B cell (primary cell): ENCODE measurements at regions not wholly inside any gene's neighbourhood (a gene's known extent, or its start where the extent isn't known, plus 50 kb on each side); places are given as distances from the start of the nearest gene placed in this dataset.

Experiments
- ATAC-seq: fragments of 200-7000 bp; cut with Tn5 transposase; one replicate; pipeline ENCODE4 v1.10.0; 2021; ENCODE audit warnings: low read depth, mild to moderate bottlenecking, moderate number of reproducible peaks, moderate library complexity
- CTCF ChIA-PET: fragments of 350-600 bp; sonication (Branson Sonifier 250); formaldehyde crosslinking; loops from one replicate; lab custom pipeline; 2021; ENCODE audit warnings: antibody characterized with exemption, inconsistent platforms; lab: Charles Lee
- POLR2A ChIA-PET: fragments of 350-600 bp; sonication (Branson Sonifier 250); formaldehyde crosslinking; loops from one replicate; lab custom pipeline; 2021; ENCODE audit warnings: antibody characterized with exemption; lab: Charles Lee
- DNase-seq: peaks from one replicate; pipeline ENCODE4 v3.0.0; 2013
- H2AFZ ChIP-seq: 2 replicates; pipeline ENCODE4 v1.6.1; 2012; ENCODE audit warnings: mild to moderate bottlenecking, low read depth, low read length; ENCODE audit not compliant: insufficient read depth, poor library complexity, severe bottlenecking
- H3K27ac ChIP-seq, 2 donors: 1 replicate in 1 of 2; 2 replicates in 1 of 2; pipeline ENCODE4 v1.5.1; 2012 to 2013; ENCODE audit warnings: low read length in 2 of 2, mild to moderate bottlenecking in 2 of 2, moderate library complexity in 1 of 2
- H3K27me3 ChIP-seq, 4 experiments: fragments of 200-600 bp in 1 of 4; sonication (generic) in 1 of 4; replicated peaks in 1 of 4; 1 replicate in 2 of 4; 2 replicates in 2 of 4; pipeline versions ENCODE4 v1.6.1 to v1.7.0; 2013 to 2016; ENCODE audit warnings: low read length in 3 of 4, mild to moderate bottlenecking in 2 of 4, mixed read lengths in 1 of 4, moderate library complexity in 1 of 4; ENCODE audit not compliant: insufficient read depth in 4 of 4, control insufficient read depth in 3 of 4; ENCODE audit errors: control extremely low read depth in 1 of 4
- H3K36me3 ChIP-seq, 2 experiments: replicated peaks in 1 of 2; 1 replicate in 1 of 2; 2 replicates in 1 of 2; pipeline versions ENCODE4 v1.6.1 to v1.7.1; 2013; ENCODE audit warnings: low read length in 1 of 2; ENCODE audit not compliant: insufficient read depth in 2 of 2, control insufficient read depth in 1 of 2; ENCODE audit errors: control extremely low read depth in 1 of 2, extremely low read depth in 1 of 2
- H3K4me1 ChIP-seq, 2 donors: fragments of 200-600 bp in 1 of 2; sonication (generic) in 1 of 2; 1 replicate in 1 of 2; 2 replicates in 1 of 2; pipeline versions ENCODE4 v1.5.1 to v1.6.1; 2013 to 2017; ENCODE audit warnings: low read length in 2 of 2; ENCODE audit not compliant: control insufficient read depth in 2 of 2, insufficient read depth in 2 of 2
- H3K4me2 ChIP-seq: replicated peaks from 2 replicates; pipeline ENCODE3; 2012; ENCODE audit warnings: mild to moderate bottlenecking, low read depth, low read length; ENCODE audit not compliant: poor library complexity, severe bottlenecking
- H3K4me3 ChIP-seq, 5 experiments: fragments of 200-600 bp in 1 of 5; sonication (generic) in 1 of 5; 1 replicate in 3 of 5; 2 replicates in 2 of 5; pipeline versions ENCODE4 v1.5.1 to v1.7.0; 2011 to 2016; ENCODE audit warnings: low read length in 4 of 5, mild to moderate bottlenecking in 4 of 5, low read depth in 2 of 5, control low read depth in 1 of 5, moderate library complexity in 1 of 5; ENCODE audit not compliant: insufficient read depth in 1 of 5; ENCODE audit errors: control extremely low read depth in 1 of 5, extremely low read depth in 1 of 5
- H3K79me2 ChIP-seq: fragments of 200-600 bp; sonication (generic); one replicate; pipeline ENCODE4 v1.6.0; 2016; ENCODE audit warnings: low read length; ENCODE audit not compliant: control insufficient read depth, insufficient read depth
- H3K9ac ChIP-seq: fragments of 200-600 bp; sonication (generic); 2 replicates; pipeline ENCODE4 v1.6.1; 2017; ENCODE audit warnings: mild to moderate bottlenecking, low read length, moderate library complexity
- H3K9me3 ChIP-seq, 3 donors: one replicate each; pipeline versions ENCODE4 v1.6.1 to v1.7.1; 2013; ENCODE audit warnings: low read length in 2 of 3; ENCODE audit not compliant: control insufficient read depth in 2 of 3, insufficient read depth in 1 of 3; ENCODE audit errors: control extremely low read depth in 1 of 3
- H4K20me1 ChIP-seq: 2 replicates; pipeline ENCODE4 v1.6.0; 2012; ENCODE audit warnings: mild to moderate bottlenecking, low read length; ENCODE audit not compliant: insufficient read depth, control insufficient read depth, poor library complexity, severe bottlenecking
- H3K27ac Mint-ChIP-seq: one replicate; pipeline ENCODE4 v1.8.0; 2021; ENCODE audit warnings: mixed read lengths
- H3K27me3 Mint-ChIP-seq: one replicate; pipeline ENCODE4 v1.8.0; 2021; ENCODE audit warnings: mixed read lengths
- H3K4me1 Mint-ChIP-seq: one replicate; pipeline ENCODE4 v1.8.0; 2021; ENCODE audit warnings: mixed read lengths
- H3K4me3 Mint-ChIP-seq: one replicate; pipeline ENCODE4 v1.8.0; 2021; ENCODE audit warnings: mixed read lengths
- H3K9me3 Mint-ChIP-seq: one replicate; pipeline ENCODE4 v1.8.0; 2022; ENCODE audit warnings: mixed read lengths; ENCODE audit not compliant: insufficient read depth
- CTCF ChIP-seq: fragments of 200-600 bp; IDR thresholded peaks from one replicate; pipeline ENCODE4 v1.8.0; 2022; ENCODE audit warnings: antibody characterized with exemption, mild to moderate bottlenecking
- EZH2 ChIP-seq: IDR thresholded peaks from 2 replicates; pipeline ENCODE4 v1.6.1; 2012; ENCODE audit warnings: borderline replicate concordance, low read depth, mild to moderate bottlenecking, moderate library complexity, low read length; ENCODE audit not compliant: insufficient read depth, poor library complexity, severe bottlenecking
- WGBS: methylation state at CpG from one replicate; pipeline ENCODE4 v1.1.5; 2013; ENCODE audit warnings: missing lambda C conversion rate; ENCODE audit not compliant: insufficient coverage; 5-methylcytosine and 5-hydroxymethylcytosine counted together
- intact Hi-C: fragments of 100-400 bp; cut with micrococcal nuclease; formaldehyde crosslinking; loops from one replicate; pipeline ENCODE4 v1.10.0; 2022

DNA sequence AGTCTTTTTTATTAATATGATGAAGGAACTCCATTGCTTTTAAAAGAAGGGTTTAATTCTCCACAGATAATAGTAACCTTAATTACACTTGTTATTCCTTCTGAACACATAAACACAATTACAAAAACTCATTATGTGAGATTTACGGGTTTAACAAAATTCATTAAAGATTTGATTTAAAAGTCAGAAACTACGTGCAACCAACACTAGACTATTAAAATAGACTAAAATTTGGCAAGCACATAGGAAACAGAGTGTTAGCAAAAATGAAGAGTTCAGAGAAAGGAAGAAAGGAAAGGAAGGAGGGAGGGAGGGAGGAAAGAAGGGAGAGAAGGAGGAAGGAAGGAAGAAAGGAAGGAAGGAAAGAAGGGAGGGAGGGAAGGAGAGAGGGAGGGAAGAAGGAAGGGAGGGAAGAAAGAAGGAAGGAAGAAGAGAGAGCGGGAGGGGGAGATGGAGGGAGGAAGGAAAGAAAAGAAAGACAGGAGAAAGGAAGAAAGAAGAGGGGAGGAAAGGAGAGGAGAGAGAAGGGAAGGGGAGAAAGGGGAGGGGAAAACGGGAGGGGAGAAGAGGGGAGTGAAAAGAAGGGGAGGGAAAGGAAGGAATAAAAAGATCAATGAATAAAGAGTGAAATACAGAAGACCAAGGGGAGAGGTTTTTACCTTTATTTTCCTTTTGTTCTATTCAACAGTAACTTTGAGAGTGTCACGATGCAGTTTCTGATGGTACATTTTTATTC, 123.4 kb upstream of the LYPLAL1 start:
- H3K4me3 ChIP-seq = no peak overlapping the region
- H3K9ac ChIP-seq = no peak overlapping the region

DNA sequence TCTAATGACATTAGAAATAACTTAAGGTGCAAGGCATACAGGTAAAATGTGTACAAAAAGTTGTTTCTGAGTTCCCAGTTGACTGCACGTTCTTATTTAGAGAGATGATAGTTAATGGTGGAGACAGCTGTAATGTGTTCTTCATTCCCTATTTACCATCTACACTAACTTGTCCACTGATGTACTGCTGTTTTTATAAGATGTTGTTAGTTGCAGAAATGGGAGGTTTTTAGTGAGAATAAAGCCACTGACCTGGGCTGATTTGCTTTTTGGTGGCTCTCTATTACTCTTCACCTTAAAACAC, 122.9 kb upstream of the LYPLAL1 start:
- Mint-ChIP-seq H3K27ac (no peak overlapping the region), H3K4me1 (no peaks in the 10 kb centered on the region), H3K27me3 (no peaks in the 10 kb centered on the region), H3K4me3 (no peak overlapping the region), H3K9me3 (no peaks in the 10 kb centered on the region)
- no peak overlapping the region for H2AFZ ChIP-seq
- H4K20me1 ChIP-seq = no peaks in the 10 kb centered on the region
- H3K27ac ChIP-seq = no peak overlapping the region
- TF ChIP-seq EZH2 = no peak
- no peak for TF ChIP-seq CTCF
- no peaks in the 10 kb centered on the region for H3K79me2 ChIP-seq
- intact Hi-C loops = no loop called here
- no peak overlapping the region for H3K4me3 ChIP-seq
- POLR2A ChIA-PET = no interaction called here
- no peak overlapping the region for H3K4me2 ChIP-seq
- ATAC-seq (no peak), DNase-seq (no peak)
- no peaks in the 10 kb centered on the region for H3K36me3 ChIP-seq
- WGBS = no CpG with 5 or more reads among the region's 1 CpG
- no peaks in the 10 kb centered on the region for H3K4me1 ChIP-seq
- H3K9ac ChIP-seq = no peak overlapping the region
- no peaks in the 10 kb centered on the region for H3K27me3 ChIP-seq
- CTCF ChIA-PET = no interaction called here
- H3K9me3 ChIP-seq = no peaks in the 10 kb centered on the region

More for the DNA sequence above, 123.4 kb upstream of the LYPLAL1 start:
- POLR2A ChIA-PET = no interaction called here
- intact Hi-C loops = no loop called here
- Histone ChIP-seq H3K27me3 (no peaks in the 10 kb centered on the region), H3K4me1 (no peaks in the 10 kb centered on the region), H3K4me2 (no peak overlapping the region), H3K9me3 (no peaks in the 10 kb centered on the region), H3K36me3 (no peaks in the 10 kb centered on the region), H3K27ac (no peak overlapping the region), H4K20me1 (no peaks in the 10 kb centered on the region), H3K79me2 (no peaks in the 10 kb centered on the region), H2AFZ (no peak overlapping the region)
- TF ChIP-seq CTCF = no peak
- no peak for TF ChIP-seq EZH2
- Mint-ChIP-seq H3K4me3 (no peak overlapping the region), H3K27me3 (no peaks in the 10 kb centered on the region), H3K27ac (no peak overlapping the region), H3K4me1 (no peaks in the 10 kb centered on the region), H3K9me3 (no peaks in the 10 kb centered on the region)
- ATAC-seq (no peak), DNase-seq (no peak)
- CTCF ChIA-PET = no interaction called here
- 67% methylated on average over 2 of the region's 5 CpGs for WGBS
